HG02870 (cell line): ENCODE measurements at regions not wholly inside any gene's neighbourhood (a gene's known extent, or its start where the extent isn't known, plus 50 kb on each side); places are given as distances from the start of the nearest gene placed in this dataset.

Experiments
- ATAC-seq: cut with Tn5 transposase; IDR thresholded peaks from one replicate; pipeline ENCODE4 v1.9.1; 2021; ENCODE audit warnings: mild to moderate bottlenecking, moderate library complexity; ENCODE audit not compliant: unreplicated experiment

DNA sequence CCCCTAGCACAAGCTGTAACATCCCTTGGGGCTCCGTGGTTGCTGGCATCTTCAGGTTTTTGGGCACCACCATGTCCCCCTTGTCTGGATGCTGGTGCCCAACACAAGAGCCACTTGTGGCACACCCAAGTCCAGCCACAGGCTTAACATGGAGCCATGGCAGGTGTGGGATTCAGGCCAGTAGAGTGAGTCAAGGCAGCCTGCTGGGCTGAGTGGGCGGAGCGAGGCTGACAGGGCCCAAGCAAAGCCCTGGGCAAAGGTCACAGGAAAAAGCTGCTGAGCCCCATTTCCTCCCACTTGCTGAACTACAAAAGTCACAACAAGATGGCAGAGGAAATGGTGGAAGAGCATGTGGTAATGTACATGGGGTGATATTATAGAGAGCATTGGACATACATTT lies 950.7 kb upstream of the FLRT2 start:
- ATAC-seq, result no peak

DNA sequence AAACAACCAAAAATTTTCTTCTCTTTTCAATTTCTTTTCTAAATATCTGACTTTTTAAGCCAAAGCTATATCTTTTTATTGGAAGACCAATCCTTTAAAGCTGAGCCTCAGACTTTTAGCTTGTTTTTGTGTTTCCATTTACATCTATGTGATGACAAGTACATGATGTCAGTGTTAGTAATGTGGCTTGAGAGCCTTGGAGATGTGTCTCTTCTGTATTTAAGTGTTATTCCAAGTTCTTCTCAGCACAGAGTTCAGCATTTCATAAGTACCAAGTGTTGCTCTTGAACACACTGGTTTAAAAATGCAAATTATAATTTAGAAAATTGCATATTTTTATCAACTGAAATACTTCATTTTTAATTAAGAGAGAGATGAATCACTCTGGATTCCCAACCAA lies 948.9 kb upstream of the FLRT2 start:
- ATAC-seq, result no peak

DNA sequence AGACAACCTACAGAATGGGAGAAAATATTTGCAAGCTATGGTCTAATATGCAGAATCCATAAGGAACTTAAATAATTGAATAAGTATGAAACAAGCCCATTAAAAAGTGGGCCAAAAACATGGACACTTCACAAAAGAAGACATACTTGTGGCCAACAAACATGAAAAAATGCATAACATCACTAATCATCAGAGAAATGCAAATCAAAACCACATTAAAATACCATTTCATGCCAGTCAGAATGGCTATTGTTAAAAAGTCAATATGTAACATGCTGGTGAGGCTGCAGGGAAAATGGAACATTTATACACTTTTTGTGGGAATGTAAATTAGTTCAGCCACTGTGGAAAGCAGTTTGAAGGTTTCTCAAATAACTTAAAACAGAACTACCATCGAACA lies 945.4 kb upstream of the FLRT2 start:
- ATAC-seq, result no peak

DNA sequence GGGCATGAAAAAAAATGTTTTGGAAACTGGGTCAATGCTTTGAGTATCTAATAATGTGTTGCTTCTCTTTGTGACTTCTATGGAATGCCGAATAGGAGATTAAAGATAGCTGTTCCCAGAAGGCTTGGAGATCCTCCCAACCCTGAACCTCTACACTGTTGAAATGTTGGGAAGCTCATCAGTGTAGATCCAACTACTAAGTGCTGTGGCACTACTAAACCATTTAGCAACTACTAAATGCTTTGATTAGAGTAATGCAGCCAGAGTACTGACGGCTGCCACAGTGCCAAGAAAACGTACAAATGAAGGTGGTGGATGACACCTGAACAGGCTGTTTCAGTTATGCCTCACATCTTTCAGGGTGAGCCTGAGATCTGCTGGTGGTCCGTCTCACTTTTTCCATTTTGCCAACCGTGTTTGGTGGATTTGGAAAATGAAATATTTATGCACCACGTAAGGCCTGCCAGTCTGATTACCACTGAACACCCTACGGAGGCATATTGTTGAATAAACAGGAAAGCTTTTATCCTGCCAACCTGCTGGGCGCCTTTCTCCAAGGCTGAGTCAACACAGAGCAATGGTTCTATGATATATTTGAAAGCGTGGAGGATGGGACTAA lies 938.0 kb upstream of the FLRT2 start:
- no peak for ATAC-seq

DNA sequence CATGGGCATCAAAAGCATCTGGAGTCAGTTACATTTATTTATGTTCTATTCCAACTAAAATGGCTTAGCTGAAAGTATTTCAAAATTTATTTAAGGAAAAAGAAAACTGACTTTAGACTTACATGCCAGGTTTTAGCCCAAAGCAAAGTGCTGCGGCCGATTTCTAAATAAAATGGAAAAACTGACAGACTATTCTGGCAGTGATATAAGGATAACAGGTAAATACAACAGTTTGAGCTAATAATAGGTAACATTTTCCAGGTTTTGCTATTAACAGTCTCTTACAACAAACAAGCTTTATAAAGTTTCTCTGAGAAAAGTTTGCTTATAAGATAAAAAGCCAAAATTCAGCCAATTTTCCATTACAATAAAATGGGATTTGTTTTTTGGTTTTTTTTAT lies 937.2 kb upstream of the FLRT2 start:
- ATAC-seq, result no peak

DNA sequence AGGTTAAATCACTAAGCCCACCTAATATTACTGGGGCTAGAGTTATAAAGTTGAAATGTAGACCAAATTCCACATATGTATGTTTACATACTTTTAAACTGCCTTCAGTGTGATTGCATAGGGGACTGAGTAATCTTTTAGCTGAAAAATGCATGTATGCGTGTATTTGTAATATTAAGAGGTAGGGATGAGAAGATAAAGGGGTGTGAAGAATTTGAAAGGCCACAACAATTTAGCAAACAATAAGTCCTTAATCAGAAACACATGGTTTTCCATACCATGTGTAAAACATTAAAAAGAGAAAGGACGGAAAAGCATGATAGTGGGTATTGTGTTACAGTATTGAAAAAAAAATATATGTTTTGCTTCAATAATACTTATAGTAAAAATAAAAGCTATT lies 919.9 kb upstream of the FLRT2 start:
- ATAC-seq, result no peak

DNA sequence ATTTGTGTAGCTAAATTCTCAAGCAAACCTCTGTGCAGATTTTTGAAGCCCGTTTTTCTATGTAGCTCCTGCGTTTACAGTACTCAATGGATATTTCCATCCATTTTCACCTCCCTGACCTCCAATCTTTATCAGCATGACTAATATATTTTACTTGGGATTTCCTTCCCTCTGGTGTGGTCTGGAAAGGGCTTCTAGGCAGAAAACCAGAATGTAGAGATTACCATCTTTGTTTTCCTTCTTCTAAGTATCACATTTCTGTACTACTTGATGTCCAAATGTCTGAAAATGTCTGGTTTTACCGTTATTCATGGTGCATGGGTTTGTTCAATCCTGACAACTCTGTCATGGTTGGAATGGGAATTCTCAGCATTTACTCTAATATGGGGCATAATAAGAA lies 907.6 kb upstream of the FLRT2 start:
- ATAC-seq, result no peak

DNA sequence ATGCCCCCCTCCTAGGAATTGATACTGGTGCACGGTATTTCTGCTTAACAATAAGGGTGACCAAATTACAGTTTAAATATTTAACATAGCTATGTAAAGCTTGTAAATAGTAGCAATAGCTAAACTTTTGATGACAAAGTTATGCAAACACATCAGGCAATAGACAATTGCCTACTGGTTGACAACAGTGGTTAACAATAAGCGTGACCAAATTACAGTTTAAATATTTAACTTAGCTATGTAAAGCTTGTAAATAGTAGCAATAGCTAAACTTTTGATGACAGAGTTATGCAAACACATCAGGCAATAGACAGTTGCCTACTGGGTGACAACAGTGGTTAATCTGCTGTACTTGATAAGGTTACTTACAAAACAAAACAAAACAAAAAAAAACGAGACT lies 886.5 kb upstream of the FLRT2 start:
- no peak for ATAC-seq

DNA sequence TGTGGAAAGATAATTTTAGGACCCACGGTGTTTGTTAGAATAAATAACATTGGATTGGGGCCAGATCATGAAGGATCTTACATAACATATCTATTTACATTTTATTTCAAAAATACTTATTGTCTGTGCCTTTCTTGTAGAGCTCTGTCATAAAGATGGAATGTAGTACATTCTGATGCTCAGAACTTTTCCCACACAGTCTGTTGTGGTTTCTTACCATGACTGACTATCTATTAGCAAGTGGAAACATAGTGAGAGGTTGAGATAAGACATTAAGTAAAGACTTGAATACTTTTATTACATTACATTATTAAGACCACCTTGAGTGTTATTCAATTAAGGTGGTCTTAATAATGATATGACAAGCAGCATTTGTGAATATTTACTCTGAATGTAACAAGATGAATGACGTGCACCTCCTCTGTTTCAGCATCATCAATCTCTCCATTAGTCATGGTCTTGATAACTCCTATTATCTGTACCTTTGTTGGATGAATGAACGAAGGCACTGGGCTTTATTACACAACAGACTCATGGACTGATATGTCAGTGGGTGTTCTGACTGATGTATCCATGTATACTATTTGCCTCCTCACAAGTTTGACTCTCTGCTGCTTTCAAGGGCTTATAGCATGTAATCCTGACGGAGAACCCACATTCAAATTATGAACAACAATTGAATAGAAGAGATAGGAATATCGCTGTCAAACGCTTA lies 883.0 kb upstream of the FLRT2 start:
- no peak for ATAC-seq

DNA sequence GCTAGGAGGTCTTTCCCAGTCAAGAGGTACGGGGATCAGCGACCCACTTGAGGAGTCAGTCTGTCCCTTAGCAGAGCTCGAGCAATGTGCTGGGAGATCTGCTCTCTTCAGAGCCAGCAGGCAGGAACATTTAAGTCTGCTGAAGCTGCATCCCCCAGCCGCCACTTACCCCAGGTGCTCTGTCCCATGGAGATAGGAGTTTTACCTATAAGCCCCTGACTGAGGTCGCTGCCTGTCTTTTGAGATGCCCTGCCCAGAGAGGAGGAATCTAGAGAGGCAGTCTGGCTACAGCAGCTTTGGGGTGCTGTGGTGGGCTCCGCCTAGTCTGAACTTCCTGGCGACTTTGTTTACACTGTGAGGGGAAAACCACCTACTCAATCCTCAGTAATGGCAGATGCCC lies 874.9 kb upstream of the FLRT2 start:
- ATAC-seq, result no peak

DNA sequence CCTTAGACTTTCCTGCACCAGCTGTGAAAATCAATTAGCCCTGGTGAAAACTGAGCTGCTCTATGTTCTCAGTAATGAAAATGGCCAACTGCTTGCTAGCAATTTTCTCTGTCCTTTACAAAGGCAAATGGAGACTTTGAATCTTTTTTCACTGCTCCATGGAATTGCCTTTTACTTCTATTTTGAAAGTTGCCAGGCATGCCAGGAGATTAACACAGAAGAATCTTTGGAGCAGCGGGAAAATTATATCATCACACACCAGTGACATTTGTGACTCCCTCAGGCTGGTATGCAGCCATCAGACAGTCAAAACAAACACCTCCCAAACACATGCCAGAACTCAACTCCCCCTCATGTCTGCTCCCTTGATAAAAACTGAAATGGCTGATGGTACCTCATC lies 872.0 kb upstream of the FLRT2 start:
- no peak for ATAC-seq

DNA sequence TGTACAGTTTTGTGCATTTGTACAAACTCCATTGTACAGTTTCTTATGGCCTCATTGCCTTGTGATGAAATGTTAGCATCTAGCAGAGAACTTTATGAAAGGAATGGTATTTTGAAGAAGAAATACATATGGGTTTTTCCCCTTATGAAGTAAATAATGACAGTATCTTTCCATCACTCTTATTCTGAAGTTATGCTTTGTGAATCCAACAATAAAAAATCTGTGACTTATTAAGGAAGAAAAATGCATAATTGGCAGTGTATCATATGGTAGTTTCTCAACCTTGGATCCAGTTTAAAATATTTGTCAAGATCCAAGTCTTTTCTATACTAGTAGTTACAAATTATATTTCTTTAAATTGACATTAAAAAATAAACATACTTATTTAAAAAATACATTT lies 859.1 kb upstream of the FLRT2 start:
- ATAC-seq, result no peak

DNA sequence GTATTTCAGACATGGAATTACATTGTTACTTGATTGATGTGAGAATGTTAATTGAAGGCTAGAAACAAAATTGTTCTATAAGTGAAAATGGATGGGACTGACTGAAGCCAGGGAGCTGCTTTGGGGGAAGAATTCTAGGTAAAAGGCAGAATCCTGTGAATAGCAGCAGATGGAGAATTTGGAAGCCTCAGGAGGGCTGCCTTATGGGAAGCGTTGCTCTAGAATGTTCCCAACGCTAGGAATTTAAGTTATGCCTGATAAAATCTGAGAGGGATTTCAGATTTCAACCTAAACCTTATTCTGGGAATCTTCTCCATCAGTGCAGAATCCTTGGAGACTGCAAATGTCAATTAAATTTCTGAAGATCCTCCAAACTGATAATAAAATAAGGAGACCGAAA lies 858.2 kb upstream of the FLRT2 start:
- no peak for ATAC-seq

DNA sequence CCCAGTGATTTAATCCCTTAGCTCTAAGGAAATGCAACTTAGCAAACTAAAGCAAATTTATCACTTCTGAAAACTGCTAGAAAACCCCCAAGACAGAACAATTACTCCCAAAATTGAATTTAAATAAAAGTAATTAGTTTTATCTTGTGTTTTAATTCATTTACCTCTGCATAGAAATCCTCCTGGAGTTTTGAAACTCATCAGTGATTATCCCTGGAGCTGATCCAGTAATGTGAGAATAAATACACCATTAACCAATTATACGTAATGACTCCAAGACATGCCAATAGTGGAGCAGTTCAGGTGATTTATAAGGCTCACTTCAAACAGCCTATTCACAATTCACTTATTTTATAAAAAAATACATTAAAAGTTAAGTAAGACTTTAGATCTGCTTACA lies 855.3 kb upstream of the FLRT2 start:
- ATAC-seq, result no peak

DNA sequence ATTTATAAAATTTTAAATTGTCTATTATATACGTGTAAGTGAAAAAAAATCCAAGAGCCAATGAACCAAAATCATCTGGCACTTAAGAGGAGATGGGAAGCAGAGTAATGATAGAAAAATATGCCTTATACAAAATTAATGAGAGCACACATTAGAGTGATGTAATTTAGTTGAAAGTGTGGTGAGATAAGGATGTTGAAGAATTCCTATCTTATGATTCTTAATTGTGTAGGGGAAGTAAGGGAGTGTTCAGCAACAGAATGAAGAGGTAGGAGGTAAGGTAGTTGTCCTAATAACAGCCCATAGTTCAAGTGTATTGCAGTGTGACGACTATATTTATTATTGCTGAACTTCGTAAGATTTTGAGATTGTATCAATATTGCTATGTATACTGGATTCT lies 843.4 kb upstream of the FLRT2 start:
- ATAC-seq, result no peak

DNA sequence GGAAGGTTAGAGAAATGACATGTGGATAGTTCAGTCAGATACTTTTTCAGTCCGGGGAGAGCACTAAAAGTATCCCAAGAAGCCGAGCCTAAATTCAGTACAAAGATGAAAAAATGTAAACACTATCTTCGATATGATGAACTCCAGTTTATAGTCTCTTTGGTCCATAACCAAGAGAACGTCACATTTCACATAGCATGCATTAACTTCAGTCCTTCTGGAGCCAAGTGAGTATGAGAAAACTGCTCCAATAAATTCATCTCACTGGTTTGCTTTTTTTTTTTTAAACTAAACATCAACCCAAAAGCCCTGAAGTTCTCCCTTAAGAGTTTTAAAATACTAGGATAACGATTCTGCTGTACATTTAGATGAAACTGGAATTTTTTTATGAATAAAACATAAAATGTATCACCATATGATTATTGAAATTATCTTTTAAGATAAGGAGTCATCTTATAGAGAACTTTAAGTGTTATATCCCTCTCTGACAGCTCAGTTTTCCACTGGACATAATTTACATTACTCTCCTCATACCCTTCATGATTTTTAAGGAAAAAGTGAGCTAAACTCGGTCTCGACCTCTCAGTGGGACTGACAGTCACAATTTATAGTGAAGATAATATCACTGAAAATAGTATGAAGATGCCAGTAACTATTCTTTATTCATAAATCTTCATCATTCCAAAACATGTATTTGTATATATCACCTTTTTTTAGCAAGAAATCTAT lies 841.5 kb upstream of the FLRT2 start:
- no peak for ATAC-seq

DNA sequence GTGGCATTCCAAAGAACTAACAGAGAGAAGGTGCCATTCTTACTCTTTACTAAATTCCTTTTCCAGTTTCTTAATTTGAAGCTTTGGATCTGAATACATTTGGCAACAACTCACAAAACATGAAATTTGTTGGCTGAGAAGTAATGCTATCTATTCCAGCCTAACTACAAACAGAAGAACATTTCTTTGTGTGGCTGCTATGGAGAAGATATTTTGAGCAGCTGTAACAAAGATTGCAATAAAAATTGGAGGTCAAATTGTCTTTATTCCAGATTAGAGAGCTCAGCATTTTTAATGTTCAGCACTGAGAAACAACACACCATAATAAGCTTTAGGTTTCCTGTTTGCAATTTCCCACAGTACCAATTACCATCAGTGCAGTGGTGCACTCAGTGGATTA lies 835.8 kb upstream of the FLRT2 start:
- ATAC-seq, result no peak

DNA sequence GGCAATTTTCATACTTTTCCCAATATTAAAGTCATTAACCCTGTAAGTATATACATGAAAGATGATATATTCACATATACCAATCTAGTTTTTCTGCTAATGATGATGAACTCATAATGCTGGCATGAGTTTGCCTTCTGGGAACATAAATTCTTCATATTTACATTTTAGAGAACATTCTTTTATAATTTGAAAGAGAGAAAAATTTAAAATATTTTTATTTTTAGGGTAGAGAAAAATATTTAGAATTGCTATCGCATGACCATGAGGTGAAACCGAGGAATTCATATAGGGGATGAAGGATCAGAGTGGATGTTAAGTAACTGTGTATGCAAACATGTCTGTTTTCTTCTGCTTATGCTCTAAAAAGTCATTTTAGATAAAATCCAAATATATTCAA lies 825.3 kb upstream of the FLRT2 start:
- ATAC-seq, result no peak

DNA sequence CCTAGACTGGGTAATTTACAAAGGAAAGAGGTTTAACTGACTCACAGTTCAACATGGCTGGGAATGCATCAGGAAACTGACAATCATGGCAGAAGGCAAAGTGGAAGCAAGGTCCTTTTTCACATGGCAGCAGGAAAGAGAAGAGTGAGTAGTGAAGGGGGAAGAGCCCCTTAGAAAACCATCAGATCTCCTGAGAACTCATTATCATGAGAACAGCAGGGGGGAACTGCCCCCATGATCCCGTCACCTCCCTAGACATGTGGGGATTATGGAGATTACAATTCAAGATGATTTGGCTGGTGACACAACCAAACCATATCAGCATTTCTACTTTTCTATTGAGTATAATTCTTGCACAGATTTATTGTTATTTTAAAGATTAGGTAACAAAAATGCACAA lies 822.1 kb upstream of the FLRT2 start:
- no peak for ATAC-seq

DNA sequence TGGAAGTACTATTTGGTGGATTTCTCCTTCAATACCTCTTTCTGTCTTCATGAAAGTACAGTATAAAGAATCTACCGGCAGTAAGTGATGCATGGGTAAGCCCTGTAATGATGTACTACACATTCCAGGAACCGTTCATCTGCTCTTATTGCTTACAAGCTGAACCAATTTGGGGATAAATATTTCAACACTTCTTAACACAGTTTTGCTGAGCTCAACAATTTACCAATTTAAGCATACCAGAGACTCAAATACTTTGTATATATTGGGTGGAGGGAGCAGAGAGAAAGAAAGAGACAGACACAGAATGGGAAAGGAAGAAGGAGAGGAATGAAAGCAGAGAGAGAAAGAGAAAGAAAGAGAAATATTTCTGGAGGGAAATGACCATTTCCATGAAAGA lies 821.1 kb upstream of the FLRT2 start:
- no peak for ATAC-seq

DNA sequence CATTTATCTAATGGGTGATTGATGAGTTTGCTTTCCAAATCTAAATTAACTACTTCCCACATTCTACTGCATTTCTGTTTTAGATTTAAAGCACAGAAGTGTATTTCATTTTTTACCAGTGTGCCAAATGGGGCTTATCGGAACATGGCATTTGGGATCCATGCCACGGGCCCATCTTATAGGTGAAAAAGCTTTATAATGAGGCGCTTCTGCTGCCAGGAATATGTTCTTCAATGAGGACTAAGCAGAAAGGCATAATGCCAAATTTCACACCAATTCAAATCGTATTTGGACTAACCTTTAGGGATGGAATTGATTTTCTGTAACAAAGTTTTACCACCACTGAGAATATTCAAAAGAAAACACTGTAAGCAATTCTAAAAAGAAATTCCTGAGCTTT lies 803.5 kb upstream of the FLRT2 start:
- ATAC-seq, result no peak

DNA sequence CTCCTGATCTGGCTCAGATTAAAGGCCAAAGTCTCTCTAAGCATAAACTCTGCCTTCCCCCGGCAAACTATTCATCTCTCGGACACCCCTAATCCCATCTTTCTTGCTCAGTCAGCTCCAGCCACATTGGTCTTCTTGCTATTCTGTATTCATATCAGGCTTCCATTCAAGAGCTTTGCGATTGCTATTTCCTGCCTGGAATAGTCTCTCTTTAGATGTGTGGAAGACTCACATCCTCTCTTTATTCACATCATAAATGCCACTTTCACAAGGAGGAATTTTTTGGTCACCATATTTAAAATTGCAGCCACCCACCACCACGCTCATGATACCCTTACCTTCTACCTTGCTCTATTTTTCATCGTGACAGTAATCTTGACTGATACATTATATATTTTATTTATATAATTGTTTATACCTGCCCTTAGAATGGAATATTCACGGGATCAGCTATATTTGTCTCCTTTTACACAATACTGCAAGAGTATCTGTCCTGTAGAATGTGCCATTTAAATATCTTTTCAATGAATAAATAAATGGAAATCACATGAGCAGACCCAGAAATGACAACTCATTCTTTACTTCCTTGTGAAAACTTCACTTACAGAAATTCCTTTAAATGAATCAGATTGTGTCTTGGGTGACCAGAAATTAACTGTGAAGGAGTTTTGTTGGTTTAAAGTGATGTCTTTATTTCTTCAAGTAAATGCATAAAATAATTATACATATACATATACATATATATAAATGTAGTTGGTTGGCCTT lies 780.6 kb upstream of the FLRT2 start:
- no peak for ATAC-seq
